ENCODE measurements at regions not wholly inside any gene's neighbourhood (a gene's known extent, or its start where the extent isn't known, plus 50 kb on each side); places are given as distances from the start of the nearest gene placed in this dataset.

DNA sequence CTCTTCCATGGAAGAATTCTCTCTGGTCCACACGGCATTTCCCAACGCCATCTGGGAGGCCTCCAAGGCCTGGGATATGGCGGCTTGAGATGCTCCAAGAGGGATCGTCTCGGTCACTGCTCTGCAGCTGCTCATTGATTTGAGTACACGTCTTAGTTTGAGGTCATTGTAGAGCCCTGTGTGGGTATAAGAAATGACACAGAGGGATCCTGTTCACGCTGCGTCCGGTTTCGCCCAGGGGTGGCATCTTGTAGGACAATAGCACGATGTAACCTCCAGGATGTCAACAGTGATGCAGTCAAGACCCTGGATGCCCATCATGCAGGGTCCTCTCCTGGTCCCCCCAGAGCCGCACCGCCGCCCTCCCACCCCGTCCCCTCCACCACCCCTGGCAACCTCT is 564.6 kb downstream of the BRD1 start:
- Histone ChIP-seq H3K9me3 (no peaks in the 10 kb centered on the region), H3K27me3 (no peaks in the 10 kb centered on the region), H3K4me1 (ENCODE audit: insufficient read depth) (no peaks in the 10 kb centered on the region), H3K4me3 (no peak overlapping the region), H3K27ac (no peak overlapping the region), H3K36me3 (no peaks in the 10 kb centered on the region)
- TF ChIP-seq CTCF (IDR thresholded peaks at IDR 0.05) = no peak
- TF ChIP-seq EP300 (IDR thresholded peaks at IDR 0.05) = no peak
- TF ChIP-seq POLR2A (IDR thresholded peaks at IDR 0.05) = no peak
- intact Hi-C loops (cut with DNase I) = no loop called here
- DNase-seq = no peak
- WGBS, 3 donors = 87 to 93% (median 90%) methylated on average over 15 of the region's 15 CpGs

- Histone ChIP-seq H3K9me3 (no peaks in the 10 kb centered on the region), H3K27ac (no peak overlapping the region), H3K4me3 (no peak overlapping the region), H3K27me3 (no peaks in the 10 kb centered on the region), H3K4me1 (ENCODE audit: insufficient read depth) (no peaks in the 10 kb centered on the region), H3K36me3 (no peaks in the 10 kb centered on the region)
- intact Hi-C loops (cut with DNase I) = no loop called here
- 84 to 88% (median 84%) methylated on average over 12 of the region's 12 CpGs for WGBS, 3 donors
- TF ChIP-seq CTCF (IDR thresholded peaks at IDR 0.05) = no peak
- no peak for TF ChIP-seq POLR2A (IDR thresholded peaks at IDR 0.05)
- no peak for TF ChIP-seq EP300 (IDR thresholded peaks at IDR 0.05)
- DNase-seq = peak in 1 of 5 donors; percentile 1
Observed at GRCh38 chr22:49262167-49262566, 565.5 kb downstream of the BRD1 start.

DNA sequence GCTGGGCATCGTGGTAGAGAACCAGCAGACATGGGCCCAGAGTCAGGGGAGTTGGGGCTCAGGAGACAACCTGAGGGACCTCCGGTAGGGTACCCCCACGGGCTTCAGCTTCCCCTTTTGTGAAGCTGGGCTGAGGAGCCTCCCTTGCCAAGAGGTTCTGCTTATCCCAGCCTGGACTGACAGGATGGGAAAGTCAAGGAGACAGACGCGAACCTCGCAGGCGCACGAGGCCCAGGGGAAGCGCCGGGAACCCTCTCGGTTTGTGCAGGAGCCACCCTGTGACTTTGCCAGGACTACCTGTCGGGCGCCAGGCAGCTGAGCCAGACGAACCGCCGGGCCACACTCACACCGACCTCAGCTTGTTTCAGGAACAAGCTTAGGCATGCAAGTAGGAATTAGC is 566.1 kb downstream of the BRD1 start:
- Histone ChIP-seq H3K9me3 (no peaks in the 10 kb centered on the region), H3K36me3 (no peaks in the 10 kb centered on the region), H3K27me3 (no peaks in the 10 kb centered on the region), H3K27ac (no peak overlapping the region), H3K4me3 (no peak overlapping the region), H3K4me1 (ENCODE audit: insufficient read depth) (no peaks in the 10 kb centered on the region)
- DNase-seq = peak in 1 of 5 donors; percentile 7
- intact Hi-C loops (cut with DNase I) = no loop called here
- TF ChIP-seq EP300 (IDR thresholded peaks at IDR 0.05) (no peak), CTCF (IDR thresholded peaks at IDR 0.05) (no peak), POLR2A (IDR thresholded peaks at IDR 0.05) (no peak)
- 79 to 87% (median 85%) methylated on average over 17 of the region's 17 CpGs for WGBS, 3 donors

DNA sequence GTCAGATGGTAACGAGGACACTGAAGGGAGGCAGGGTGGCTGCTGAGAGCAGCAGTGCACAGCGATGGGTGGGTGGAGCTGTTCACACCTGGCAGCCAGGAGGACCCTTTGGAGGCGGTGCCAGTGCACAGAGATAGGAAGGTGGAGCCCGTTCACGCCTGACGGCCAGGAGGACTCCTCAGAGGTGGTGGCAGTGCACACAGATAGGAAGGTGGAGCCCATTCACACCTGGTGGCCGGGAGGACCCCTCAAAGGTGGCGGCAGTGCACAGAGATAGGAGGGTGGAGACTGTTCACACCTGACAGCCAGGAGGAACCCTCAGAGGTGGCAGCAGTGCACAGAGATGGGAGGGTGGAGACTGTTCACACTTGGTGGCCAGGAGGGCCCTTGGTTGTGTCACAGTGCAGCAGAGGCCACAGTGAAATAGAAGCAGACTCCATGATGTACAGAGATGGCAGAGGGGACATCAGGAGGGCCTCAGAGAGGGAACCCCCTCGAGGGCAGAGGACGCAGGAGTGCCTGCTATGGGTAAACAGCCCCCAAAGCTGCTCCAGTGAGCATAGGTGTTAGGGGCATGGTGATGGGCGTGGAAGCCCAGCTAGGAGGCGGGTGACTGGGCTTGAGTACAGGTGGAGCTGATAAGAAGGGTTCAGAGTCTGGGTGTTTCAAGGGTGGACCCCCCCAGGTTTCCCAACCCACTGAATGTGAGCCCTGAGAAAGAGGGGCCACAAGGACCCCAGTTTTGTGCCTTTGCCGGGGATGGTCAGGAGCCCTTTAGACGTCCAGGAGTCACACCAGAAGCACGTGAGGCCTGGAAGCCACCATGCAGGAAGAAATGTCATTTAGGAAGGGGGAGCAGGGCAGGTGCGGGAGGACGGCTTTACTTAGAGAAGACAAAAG is 566.7 kb downstream of the BRD1 start:
- Histone ChIP-seq H3K27ac (no peak overlapping the region), H3K9me3 (no peaks in the 10 kb centered on the region), H3K4me3 (no peak overlapping the region), H3K4me1 (ENCODE audit: insufficient read depth) (no peaks in the 10 kb centered on the region), H3K36me3 (no peaks in the 10 kb centered on the region), H3K27me3 (no peaks in the 10 kb centered on the region)
- peak in 1 of 5 donors; percentile 15 for DNase-seq
- TF ChIP-seq CTCF (IDR thresholded peaks at IDR 0.05) (no peak), POLR2A (IDR thresholded peaks at IDR 0.05) (no peak)
- 72 to 86% (median 74%) methylated on average over 17 of the region's 17 CpGs for WGBS, 3 donors
- intact Hi-C loops (cut with DNase I) = no loop called here
